Stimulated activated CD4-positive, alpha-beta T cell treated with anti-CD3 and anti-CD28 coated beads, Interleukin-1b, Interleukin-23, amount 100 ng/mL, for 48 hours (primary cell): ENCODE measurements at regions not wholly inside any gene's neighbourhood (a gene's known extent, or its start where the extent isn't known, plus 50 kb on each side); places are given as distances from the start of the nearest gene placed in this dataset.
"Not testable (repeated sequence)": the region's sequence is repeated elsewhere in the genome, so short reads cannot be mapped to it uniquely, and the experiment has no call there.

ENCODE experiments used
- DNase-seq: peaks from one replicate; pipeline ENCODE4 v3.0.0-alpha.2; 2020

- no peak for DNase-seq
These were observed 171.1 kb upstream of the MYT1L start for GRCh38 chr2:2502201-2502549.

GRCh38 chr2:2501454-2502200 lies 170.6 kb upstream of the MYT1L start:
- no peak for DNase-seq

DNA sequence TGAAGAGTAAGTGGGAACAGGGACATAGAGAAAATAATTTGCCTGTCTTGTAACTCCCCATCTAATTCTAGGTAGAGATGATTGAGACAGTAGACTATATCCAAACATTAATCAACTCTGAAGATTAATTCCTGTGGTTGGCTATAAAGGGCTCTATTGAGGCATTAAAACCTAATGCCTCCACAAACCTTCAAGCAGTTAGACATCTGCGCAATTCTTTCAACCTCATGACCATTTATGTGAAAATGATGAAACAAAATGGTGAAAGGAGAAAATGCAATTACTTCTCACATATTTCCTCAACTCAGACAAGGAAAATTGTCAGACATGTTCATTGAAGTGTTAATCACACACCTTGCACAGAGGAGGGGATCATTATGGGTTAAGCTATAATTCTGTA lies 164.5 kb upstream of the MYT1L start:
- DNase-seq, result no peak

GRCh38 chr2:2493496-2493895 lies 162.4 kb upstream of the MYT1L start:
- DNase-seq, result no peak

- no peak for DNase-seq
These were observed 161.7 kb upstream of the MYT1L start for GRCh38 chr2:2492800-2493199.

DNA sequence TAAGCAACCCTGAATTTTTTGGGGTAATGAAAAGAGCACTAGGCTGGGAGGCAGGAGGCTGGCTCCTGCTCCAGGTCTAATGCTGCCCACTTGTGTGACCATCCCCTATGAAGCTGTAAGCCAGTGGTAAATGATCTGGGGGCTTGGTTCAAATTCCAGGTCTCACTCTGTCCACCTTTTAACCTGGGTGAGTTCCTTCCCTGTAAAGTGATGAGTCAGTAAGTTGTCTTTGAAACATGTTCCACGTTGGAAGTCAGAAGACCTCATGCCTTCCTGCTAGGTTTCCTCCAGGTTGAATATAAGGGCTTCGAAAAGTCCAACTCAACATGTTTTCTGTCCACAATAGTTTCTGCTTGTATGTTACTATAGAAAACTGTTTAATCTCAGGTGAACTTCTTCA lies 160.9 kb upstream of the MYT1L start:
- DNase-seq, result no peak

- DNase-seq, result no peak
These were observed 153.2 kb upstream of the MYT1L start for GRCh38 chr2:2484301-2484700.

GRCh38 chr2:2482851-2483250 lies 151.8 kb upstream of the MYT1L start:
- no peak for DNase-seq

GRCh38 chr2:2472881-2473280 lies 141.8 kb upstream of the MYT1L start:
- no peak for DNase-seq

DNA sequence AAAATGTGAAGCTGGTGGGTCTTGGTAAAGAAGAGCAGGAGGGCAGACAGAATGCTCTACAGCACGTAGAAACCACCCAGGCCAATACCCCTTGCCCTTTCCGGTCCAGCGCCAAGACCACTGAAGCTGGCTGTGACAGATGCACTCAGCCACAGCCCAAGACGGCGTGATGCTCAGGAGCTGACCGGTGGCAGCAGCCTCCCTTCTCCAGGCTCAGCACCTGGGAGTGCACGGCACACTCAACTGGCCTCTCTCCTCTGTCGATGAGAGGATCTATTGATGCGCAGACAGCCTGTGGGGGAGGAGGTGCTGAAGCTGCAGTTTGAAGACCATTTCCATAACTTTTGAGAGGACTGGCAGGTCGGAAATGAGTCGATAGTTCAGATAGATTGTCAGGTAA lies 141.0 kb upstream of the MYT1L start:
- DNase-seq, result no peak

- no peak for DNase-seq
These were observed 135.5 kb upstream of the MYT1L start for GRCh38 chr2:2466534-2466933.

GRCh38 chr2:2464643-2465042 lies 133.6 kb upstream of the MYT1L start:
- no peak for DNase-seq

DNA sequence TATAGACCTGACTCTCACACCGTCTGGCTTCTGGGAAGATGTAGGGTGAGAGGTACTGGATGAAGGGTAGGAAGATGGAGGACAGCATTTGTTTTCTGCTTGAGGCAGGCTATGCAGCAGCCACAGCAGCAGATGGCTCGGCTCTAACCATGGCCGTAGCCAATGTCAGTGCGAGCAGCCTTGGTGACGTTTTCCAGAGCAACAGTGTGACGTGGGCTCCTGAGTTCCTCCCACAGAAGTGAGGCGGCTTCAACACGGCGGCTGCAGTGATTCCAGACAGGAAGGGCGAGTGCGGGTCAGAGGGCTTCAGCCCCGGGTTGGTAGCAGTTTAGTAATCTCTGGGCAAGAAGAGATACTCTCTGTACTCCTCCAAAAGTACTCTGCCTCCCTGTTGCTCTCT lies 133.0 kb upstream of the MYT1L start:
- DNase-seq, result no peak

DNA sequence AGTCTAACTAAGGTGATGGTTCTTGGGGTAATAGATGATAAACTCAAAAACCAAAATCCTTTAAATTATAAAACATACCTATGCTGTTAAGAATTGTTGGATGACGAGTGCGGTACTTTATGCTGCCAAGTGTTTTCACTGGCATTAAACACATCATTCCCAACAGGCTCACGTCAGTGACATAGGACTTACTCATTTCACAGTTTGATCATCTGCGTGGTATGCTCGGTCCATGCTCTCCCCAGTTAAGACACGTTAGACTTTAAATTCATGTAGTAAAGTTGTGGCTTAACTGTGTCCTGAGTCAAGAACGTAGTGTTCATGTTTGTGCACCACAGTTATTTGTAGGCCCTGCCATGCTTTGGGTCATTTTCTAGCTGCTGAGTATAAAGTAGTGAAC lies 125.6 kb upstream of the MYT1L start:
- no peak for DNase-seq

GRCh38 chr2:2455151-2455550 lies 124.1 kb upstream of the MYT1L start:
- DNase-seq, result no peak

DNA sequence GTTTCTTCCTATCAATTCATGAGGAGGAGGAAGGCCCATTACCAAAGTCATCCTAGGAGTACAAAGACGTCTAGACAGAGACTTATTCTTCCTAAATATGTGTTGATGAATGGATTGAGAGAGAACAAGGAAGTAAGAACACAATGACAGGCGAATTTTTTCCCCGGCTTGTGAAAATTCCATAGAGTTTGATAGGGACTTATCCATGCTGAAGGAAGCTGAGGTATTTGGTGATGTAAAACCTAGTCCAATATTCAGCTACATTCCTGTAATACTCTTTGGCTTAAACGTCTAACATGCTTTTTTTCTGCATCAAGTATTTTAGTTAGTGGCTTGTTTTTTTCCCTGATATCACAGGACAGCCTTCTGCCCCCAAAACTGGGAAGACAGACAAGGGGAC lies 121.9 kb upstream of the MYT1L start:
- no peak for DNase-seq

DNA sequence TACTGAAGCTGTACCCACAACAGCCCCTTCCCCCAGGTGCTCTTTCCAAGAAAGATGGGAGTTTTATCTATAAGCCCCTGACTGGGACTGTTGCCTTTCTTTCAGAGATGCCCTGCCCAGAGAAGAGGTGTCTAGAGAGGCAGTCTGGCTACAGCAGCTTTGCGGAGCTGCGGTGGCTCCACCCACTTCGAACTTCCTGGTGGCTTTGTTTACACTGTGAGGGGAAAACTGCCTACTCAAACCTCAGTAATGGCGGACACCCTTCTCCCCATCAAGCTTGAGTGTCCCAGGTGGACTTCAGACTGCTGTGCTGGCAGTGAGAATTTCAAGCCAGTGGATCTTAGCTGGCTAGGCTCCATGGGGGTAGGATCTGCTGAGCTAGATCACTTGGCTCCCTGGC lies 120.2 kb upstream of the MYT1L start:
- DNase-seq, result not testable (repeated sequence)

GRCh38 chr2:2448178-2448577 lies 117.1 kb upstream of the MYT1L start:
- DNase-seq, result no peak

DNA sequence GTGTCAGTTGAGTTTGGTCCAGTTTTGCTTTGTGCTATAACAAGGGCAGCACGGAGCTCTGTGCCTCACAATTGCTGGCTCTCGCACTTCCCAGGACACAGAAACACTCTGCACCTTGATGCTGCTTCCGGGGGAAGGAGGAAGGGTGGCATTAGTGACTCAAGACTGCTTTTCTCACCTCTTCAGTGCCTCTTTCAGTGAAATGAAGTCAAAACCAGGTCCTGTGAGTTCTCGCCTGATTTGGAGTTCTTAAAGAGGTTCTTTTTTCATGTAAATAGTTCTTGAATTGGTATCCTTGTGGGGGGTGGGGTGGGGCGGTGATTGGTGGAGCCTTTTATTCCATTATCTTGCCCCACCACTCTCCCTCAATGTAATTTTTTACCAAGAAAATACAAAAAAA lies 91.5 kb upstream of the MYT1L start:
- DNase-seq, result no peak

DNA sequence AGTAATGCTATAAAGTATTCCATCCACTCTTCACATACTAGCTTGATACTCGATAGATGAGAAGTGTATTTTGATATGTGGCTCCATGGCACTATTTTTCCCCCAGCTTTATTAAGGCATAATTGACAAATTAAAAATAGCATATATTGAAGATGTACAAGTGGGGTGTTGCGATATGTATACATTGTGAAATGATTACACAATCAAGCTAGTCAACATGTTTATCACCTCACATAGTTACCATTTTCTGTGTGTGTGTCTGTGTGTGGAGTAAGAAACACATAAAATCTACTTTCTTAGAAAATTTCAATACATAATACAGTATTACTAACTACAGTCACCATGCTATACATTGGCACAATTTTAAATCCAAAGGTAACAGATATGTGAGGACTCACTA lies 82.5 kb upstream of the MYT1L start:
- no peak for DNase-seq

DNA sequence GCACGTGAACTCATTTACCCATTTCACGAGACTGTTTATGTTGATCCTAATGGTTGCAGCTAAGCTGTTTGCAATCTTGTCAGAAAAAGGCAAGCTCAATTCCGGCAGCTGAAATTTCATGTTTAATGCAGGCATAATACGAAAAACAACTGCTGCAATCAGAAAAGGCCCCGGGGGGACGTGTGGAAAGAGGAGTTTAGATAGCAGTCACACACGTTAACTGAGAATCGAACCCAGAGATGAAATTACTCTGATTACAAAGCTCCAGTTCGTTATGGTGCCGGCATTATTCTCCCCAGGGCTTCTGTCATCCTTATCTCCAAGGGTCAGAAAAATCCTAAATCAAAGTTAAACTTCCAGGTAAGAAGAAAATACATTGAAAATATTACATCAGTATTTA lies 79.9 kb upstream of the MYT1L start:
- no peak for DNase-seq

DNA sequence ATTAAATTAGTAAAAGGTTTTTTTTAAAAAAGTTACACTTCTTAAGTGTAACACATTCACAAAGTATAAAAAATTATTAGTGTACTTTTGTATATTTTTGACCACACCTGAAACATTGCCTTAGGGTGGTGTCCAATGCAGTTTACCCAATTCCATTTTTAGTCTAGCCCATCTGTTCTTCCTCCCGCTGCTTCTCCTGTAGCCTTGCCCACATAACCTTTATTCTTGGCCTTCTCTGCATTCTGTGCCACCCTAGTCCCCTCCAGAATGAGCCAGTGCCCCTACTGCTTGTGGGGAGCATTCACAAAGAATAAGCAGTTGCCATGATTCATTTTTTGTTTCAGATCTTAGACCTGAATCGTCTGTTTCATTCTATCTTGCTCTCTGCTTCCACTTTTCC lies 78.4 kb upstream of the MYT1L start:
- no peak for DNase-seq

GRCh38 chr2:2405780-2406179 lies 74.7 kb upstream of the MYT1L start:
- DNase-seq, result no peak

GRCh38 chr2:2400286-2401038 lies 69.4 kb upstream of the MYT1L start:
- DNase-seq, result no peak

GRCh38 chr2:2399396-2399795 lies 68.3 kb upstream of the MYT1L start:
- no peak for DNase-seq
